Ovary (tissue), 7 donors: ENCODE measurements at regions not wholly inside any gene's neighbourhood (a gene's known extent, or its start where the extent isn't known, plus 50 kb on each side); places are given as distances from the start of the nearest gene placed in this dataset.

Source experiments
- DNase-seq, 5 donors: peaks; one replicate each; pipeline ENCODE4 v3.0.0-alpha.2; 2019 to 2020
- H3K27ac ChIP-seq, 2 donors: fragments of 200-600 bp; one replicate each; pipeline versions ENCODE4 v1.5.1 to v1.8.0; 2019 to 2022
- H3K27me3 ChIP-seq: fragments of 200-600 bp; one replicate; pipeline ENCODE4 v1.8.0; 2022
- H3K36me3 ChIP-seq: fragments of 200-600 bp; sonication (generic); one replicate; pipeline ENCODE4 v1.5.1; 2019
- H3K4me1 ChIP-seq: one replicate; pipeline ENCODE4 v1.8.1; 2013; ENCODE audit warnings: mild to moderate bottlenecking, moderate library complexity; ENCODE audit not compliant: insufficient read depth
- H3K4me3 ChIP-seq: fragments of 200-600 bp; sonication (generic); one replicate; pipeline ENCODE4 v1.5.1; 2017
- H3K9me3 ChIP-seq, 2 donors: fragments of 200-600 bp in 1 of 2; sonication (generic) in 1 of 2; one replicate each; pipeline versions ENCODE4 v1.5.1 to v1.8.1; 2013 to 2019; ENCODE audit warnings: mild to moderate bottlenecking in 1 of 2, moderate library complexity in 1 of 2
- CTCF ChIP-seq, 3 donors: fragments of 450-650 bp in 2 of 3; fragments of 200-600 bp in 1 of 3; IDR thresholded peaks; one replicate each; pipeline versions ENCODE4 v1.5.1 to v1.8.0; 2016 to 2022; ENCODE audit warnings: antibody characterized with exemption in 3 of 3, mild to moderate bottlenecking in 1 of 3
- EP300 ChIP-seq: sonication (generic); formaldehyde crosslinking; IDR thresholded peaks from one replicate; pipeline ENCODE4 v1.6.1; 2017; ENCODE audit warnings: antibody characterized with exemption
- POLR2A ChIP-seq: fragments of 450-650 bp; IDR thresholded peaks from one replicate; pipeline ENCODE4 v1.6.1; 2017; ENCODE audit warnings: antibody characterized with exemption, mild to moderate bottlenecking, moderate library complexity
- WGBS, 3 donors: extraction: QIAGEN DNeasy Blood & Tissue Kit in 1 of 3; methylation state at CpG; one replicate each; pipeline versions ENCODE4 v1.1.5 to v1.1.7; 2013 to 2017; 5-methylcytosine and 5-hydroxymethylcytosine counted together
- intact Hi-C, 4 donors: fragments of 100-400 bp; cut with DNase I; formaldehyde crosslinking; loops; one replicate each; pipeline versions ENCODE4 v1.11.0 to v1.15.1; 2022 to 2023
- donor health status: DM: no; HTN: no; CAD: no; lungs with moderate emphysema.
- donor health status: DM: no; HTN: no; CAD: no.
- donor health status: Bipolar disorder and iron deficiency.
- donor health status: DM: no; HTN: no; CAD: no.
- donor health status: DM: yes; HTN: yes; CAD: no.

GRCh38 chr2:12113412-12113811 is 367.0 kb downstream of the LPIN1 start:
- Histone ChIP-seq H3K9me3 (no peaks in the 10 kb centered on the region), H3K27me3 (no peaks in the 10 kb centered on the region), H3K4me3 (no peak overlapping the region), H3K4me1 (peaks cover 5% of the 10 kb centered on the region), H3K27ac (no peak overlapping the region), H3K36me3 (no peaks in the 10 kb centered on the region)
- no peak for DNase-seq
- 71 to 86% (median 81%) methylated on average over 1 of the region's 1 CpG for WGBS, 3 donors
- intact Hi-C loops, result no loop called here
- no peak for TF ChIP-seq EP300
- no peak for TF ChIP-seq POLR2A
- no peak for TF ChIP-seq CTCF (IDR thresholded peaks at IDR 0.05)

GRCh38 chr2:12114816-12115215 is 368.4 kb downstream of the LPIN1 start:
- intact Hi-C loops, result no loop called here
- 0 to 63% (median 0%) methylated on average over 1 of the region's 1 CpG for WGBS, 3 donors

GRCh38 chr2:12116228-12116750 is 369.9 kb downstream of the LPIN1 start:
- TF ChIP-seq POLR2A (no peak), CTCF (IDR thresholded peaks at IDR 0.05) (no peak), EP300 (no peak)
- H3K4me1 ChIP-seq, result no peaks in the 10 kb centered on the region
- WGBS, 3 donors, result 88 to 91% (median 88%) methylated on average over 7 of the region's 7 CpGs

More at GRCh38 chr2:12114816-12115215, 368.4 kb downstream of the LPIN1 start:
- no peak for TF ChIP-seq CTCF (IDR thresholded peaks at IDR 0.05)
- TF ChIP-seq EP300, result no peak
- TF ChIP-seq POLR2A, result no peak
- Histone ChIP-seq H3K9me3 (no peaks in the 10 kb centered on the region), H3K4me3 (no peak overlapping the region), H3K36me3 (no peaks in the 10 kb centered on the region), H3K27me3 (no peaks in the 10 kb centered on the region), H3K4me1 (peaks cover 3% of the 10 kb centered on the region), H3K27ac (no peak overlapping the region)
- DNase-seq, result no peak

GRCh38 chr2:12119841-12120240 is 373.4 kb downstream of the LPIN1 start:
- no peak for TF ChIP-seq POLR2A
- no peak for TF ChIP-seq EP300
- TF ChIP-seq CTCF (IDR thresholded peaks at IDR 0.05), result no peak
- Histone ChIP-seq H3K36me3 (no peaks in the 10 kb centered on the region), H3K27me3 (no peaks in the 10 kb centered on the region), H3K27ac (no peak overlapping the region), H3K4me1 (no peaks in the 10 kb centered on the region), H3K9me3 (no peaks in the 10 kb centered on the region), H3K4me3 (no peak overlapping the region)
- no peak for DNase-seq
- intact Hi-C loops, result no loop called here

More at GRCh38 chr2:12116228-12116750, 369.9 kb downstream of the LPIN1 start:
- Histone ChIP-seq H3K27ac (no peak overlapping the region), H3K27me3 (no peaks in the 10 kb centered on the region), H3K9me3 (no peaks in the 10 kb centered on the region), H3K36me3 (no peaks in the 10 kb centered on the region), H3K4me3 (no peak overlapping the region)
- DNase-seq, result no peak
- intact Hi-C loops, result no loop called here
